Liver (tissue), 3 donors: ENCODE measurements at regions not wholly inside any gene's neighbourhood (a gene's known extent, or its start where the extent isn't known, plus 50 kb on each side); places are given as distances from the start of the nearest gene placed in this dataset.

Experiments
- EGR1 ChIP-seq, 2 donors: IDR thresholded peaks; 2 replicates each; pipeline ENCODE4 v1.6.1; 2016 to 2018; ENCODE audit warnings: antibody characterized with exemption in 2 of 2, low read depth in 2 of 2
- FOXA1 ChIP-seq: IDR thresholded peaks from 2 replicates; pipeline ENCODE4 v1.6.1; 2016; ENCODE audit warnings: antibody characterized with exemption
- GABPA ChIP-seq, 2 donors: IDR thresholded peaks in 1 of 2; conservative IDR thresholded peaks in 1 of 2; 2 replicates each; pipeline ENCODE4 v1.6.1; 2016; ENCODE audit warnings: antibody characterized with exemption in 2 of 2, mild to moderate bottlenecking in 1 of 2, moderate library complexity in 1 of 2
- JUND ChIP-seq, 2 donors: IDR thresholded peaks; 2 replicates each; pipeline ENCODE4 v1.6.1; 2016; ENCODE audit warnings: antibody characterized with exemption in 2 of 2
- RAD21 ChIP-seq, 2 donors: IDR thresholded peaks; 2 replicates each; pipeline ENCODE4 v1.6.1; 2016; ENCODE audit warnings: antibody characterized with exemption in 2 of 2, mild to moderate bottlenecking in 2 of 2
- SP1 ChIP-seq: IDR thresholded peaks from 2 replicates; pipeline ENCODE4 v1.6.1; 2018; ENCODE audit warnings: antibody characterized with exemption, mild to moderate bottlenecking
- TAF1 ChIP-seq: conservative IDR thresholded peaks from 2 replicates; pipeline ENCODE4 v1.6.1; 2016; ENCODE audit warnings: antibody characterized with exemption, mild to moderate bottlenecking
- YY1 ChIP-seq: IDR thresholded peaks from 2 replicates; pipeline ENCODE4 v1.6.1; 2016; ENCODE audit warnings: antibody characterized with exemption, mild to moderate bottlenecking
- TF ChIP-seq, protein P1 (sequence below): fragments of 150-350 bp; IDR thresholded peaks from 2 replicates; pipeline ENCODE4 v1.5.1; 2017; ENCODE audit warnings: improper control_type of control experiment, low read depth, low read length; ENCODE audit not compliant: missing input control
- TF ChIP-seq, protein P2 (sequence below): IDR thresholded peaks from 2 replicates; pipeline ENCODE4 v1.6.1; 2016; ENCODE audit warnings: antibody characterized with exemption
- TF ChIP-seq, protein P3 (sequence below): IDR thresholded peaks from 2 replicates; pipeline ENCODE4 v1.6.1; 2016; ENCODE audit warnings: antibody characterized with exemption
- donor health status: healthy.
- donor health status: healthy.

DNA sequence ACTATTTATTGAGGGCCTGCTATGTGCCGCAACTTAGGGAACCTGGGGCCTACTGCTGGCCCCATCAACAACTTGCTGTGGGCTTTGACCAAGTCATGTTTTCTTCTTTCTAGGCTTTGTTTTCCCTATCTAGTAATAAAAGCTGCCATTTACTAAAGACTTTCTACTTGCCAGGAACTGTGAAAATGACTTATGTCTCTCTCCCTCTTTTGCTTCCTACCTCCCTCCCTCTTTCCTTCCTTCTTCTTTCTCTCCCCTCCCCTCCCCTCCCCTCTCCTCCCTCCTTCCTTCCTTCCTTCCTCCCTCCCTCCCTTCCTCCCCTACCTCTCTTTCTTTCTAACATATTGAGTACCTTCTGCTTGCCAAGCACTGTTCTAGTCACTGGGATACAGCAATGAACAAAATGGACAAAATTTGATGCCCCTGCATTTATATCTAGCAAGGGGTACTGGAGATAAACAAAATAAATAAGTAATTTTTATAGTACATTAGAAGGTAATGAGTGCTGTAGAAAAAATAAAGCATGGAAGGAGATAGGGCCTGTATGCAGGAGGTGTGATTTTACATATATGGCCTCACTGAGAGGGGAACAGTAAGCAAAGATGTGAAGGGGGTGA is 170.3 kb upstream of the USP24 start:
- TF ChIP-seq, protein P1, sequence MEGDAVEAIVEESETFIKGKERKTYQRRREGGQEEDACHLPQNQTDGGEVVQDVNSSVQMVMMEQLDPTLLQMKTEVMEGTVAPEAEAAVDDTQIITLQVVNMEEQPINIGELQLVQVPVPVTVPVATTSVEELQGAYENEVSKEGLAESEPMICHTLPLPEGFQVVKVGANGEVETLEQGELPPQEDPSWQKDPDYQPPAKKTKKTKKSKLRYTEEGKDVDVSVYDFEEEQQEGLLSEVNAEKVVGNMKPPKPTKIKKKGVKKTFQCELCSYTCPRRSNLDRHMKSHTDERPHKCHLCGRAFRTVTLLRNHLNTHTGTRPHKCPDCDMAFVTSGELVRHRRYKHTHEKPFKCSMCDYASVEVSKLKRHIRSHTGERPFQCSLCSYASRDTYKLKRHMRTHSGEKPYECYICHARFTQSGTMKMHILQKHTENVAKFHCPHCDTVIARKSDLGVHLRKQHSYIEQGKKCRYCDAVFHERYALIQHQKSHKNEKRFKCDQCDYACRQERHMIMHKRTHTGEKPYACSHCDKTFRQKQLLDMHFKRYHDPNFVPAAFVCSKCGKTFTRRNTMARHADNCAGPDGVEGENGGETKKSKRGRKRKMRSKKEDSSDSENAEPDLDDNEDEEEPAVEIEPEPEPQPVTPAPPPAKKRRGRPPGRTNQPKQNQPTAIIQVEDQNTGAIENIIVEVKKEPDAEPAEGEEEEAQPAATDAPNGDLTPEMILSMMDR, result no peak
- TF ChIP-seq SP1, result no peak
- TF ChIP-seq, protein P2, sequence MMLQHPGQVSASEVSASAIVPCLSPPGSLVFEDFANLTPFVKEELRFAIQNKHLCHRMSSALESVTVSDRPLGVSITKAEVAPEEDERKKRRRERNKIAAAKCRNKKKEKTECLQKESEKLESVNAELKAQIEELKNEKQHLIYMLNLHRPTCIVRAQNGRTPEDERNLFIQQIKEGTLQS, result no peak
- TF ChIP-seq JUND (IDR thresholded peaks at IDR 0.05), result no peak
- no peak for TF ChIP-seq EGR1 (IDR thresholded peaks at IDR 0.05; ENCODE audit: low read depth in 2 of 2)
- no peak for TF ChIP-seq GABPA (IDR thresholded peaks at IDR 0.05 in 1 of 2, conservative IDR thresholded peaks at IDR 0.05 in 1 of 2)
- TF ChIP-seq TAF1, result no peak
- TF ChIP-seq YY1, result no peak
- no peak for TF ChIP-seq RAD21 (IDR thresholded peaks at IDR 0.05)
- TF ChIP-seq, protein P3, sequence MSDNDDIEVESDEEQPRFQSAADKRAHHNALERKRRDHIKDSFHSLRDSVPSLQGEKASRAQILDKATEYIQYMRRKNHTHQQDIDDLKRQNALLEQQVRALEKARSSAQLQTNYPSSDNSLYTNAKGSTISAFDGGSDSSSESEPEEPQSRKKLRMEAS, result no peak
- TF ChIP-seq FOXA1, result no peak
